Activated CD8-positive, alpha-beta memory T cell treated with anti-CD3 and anti-CD28 coated beads, Interleukin-2, amount 10 ng/mL, durations not matched to agents 7 days and 5 days (primary cell): ENCODE measurements at regions not wholly inside any gene's neighbourhood (a gene's known extent, or its start where the extent isn't known, plus 50 kb on each side); places are given as distances from the start of the nearest gene placed in this dataset.
"Not testable (repeated sequence)": the region's sequence is repeated elsewhere in the genome, so short reads cannot be mapped to it uniquely, and the experiment has no call there.

Experiments used
- ATAC-seq: fragments of 150-1000 bp; cut with Tn5 transposase; one replicate; pipeline ENCODE4 v1.10.0; 2021; ENCODE audit warnings: moderate library complexity
- CTCF ChIA-PET: fragments of 350-600 bp; sonication (Branson Sonifier 250); formaldehyde crosslinking; loops from one replicate; lab custom pipeline; 2021; ENCODE audit warnings: antibody characterized with exemption; lab: Charles Lee
- DNase-seq: peaks from one replicate; pipeline ENCODE4 v3.0.0-alpha.2; 2020
- H3K27ac Mint-ChIP-seq: one replicate; pipeline ENCODE4 v1.8.0; 2021; ENCODE audit warnings: mild to moderate bottlenecking, mixed read lengths
- H3K27me3 Mint-ChIP-seq: one replicate; pipeline ENCODE4 v1.8.0; 2021; ENCODE audit warnings: mixed read lengths
- H3K36me3 Mint-ChIP-seq: one replicate; pipeline ENCODE4 v1.8.0; 2021; ENCODE audit warnings: mild to moderate bottlenecking, mixed read lengths
- H3K4me1 Mint-ChIP-seq: one replicate; pipeline ENCODE4 v1.8.0; 2021; ENCODE audit warnings: mixed read lengths
- H3K4me3 Mint-ChIP-seq: one replicate; pipeline ENCODE4 v1.8.0; 2021; ENCODE audit warnings: mild to moderate bottlenecking, moderate library complexity, mixed read lengths
- H3K9me3 Mint-ChIP-seq: one replicate; pipeline ENCODE4 v1.8.0; 2022; ENCODE audit warnings: low read depth, mixed read lengths

- no peak overlapping the region for H3K27ac Mint-ChIP-seq
- H3K27me3 Mint-ChIP-seq, result no peaks in the 10 kb centered on the region
- ATAC-seq (no peak), DNase-seq (no peak)
- H3K9me3 Mint-ChIP-seq, result no peaks in the 10 kb centered on the region
- no peaks in the 10 kb centered on the region for H3K4me1 Mint-ChIP-seq
- no peaks in the 10 kb centered on the region for H3K36me3 Mint-ChIP-seq
- H3K4me3 Mint-ChIP-seq, result no peak overlapping the region
- CTCF ChIA-PET, result no interaction called here
Observed at GRCh38 chr3:177905173-177906125, 630.8 kb upstream of the KCNMB2 start.

- H3K4me3 Mint-ChIP-seq, result no peak overlapping the region
- no peak overlapping the region for H3K27ac Mint-ChIP-seq
- CTCF ChIA-PET, result no interaction called here
- no peaks in the 10 kb centered on the region for H3K9me3 Mint-ChIP-seq
- ATAC-seq, result no peak
- H3K27me3 Mint-ChIP-seq, result no peaks in the 10 kb centered on the region
- no peaks in the 10 kb centered on the region for H3K36me3 Mint-ChIP-seq
- H3K4me1 Mint-ChIP-seq, result no peaks in the 10 kb centered on the region
- no peak for DNase-seq
Observed at GRCh38 chr3:177906126-177906511, 630.1 kb upstream of the KCNMB2 start.

- CTCF ChIA-PET, result no interaction called here
Observed at GRCh38 chr3:177906578-177907229, 629.5 kb upstream of the KCNMB2 start.

GRCh38 chr3:177909530-177909929, 626.7 kb upstream of the KCNMB2 start:
- H3K9me3 Mint-ChIP-seq, ATAC-seq: not testable (repeated sequence)

More at GRCh38 chr3:177906578-177907229, 629.5 kb upstream of the KCNMB2 start:
- Mint-ChIP-seq H3K27ac (no peak overlapping the region), H3K4me3 (no peak overlapping the region), H3K9me3 (no peaks in the 10 kb centered on the region), H3K27me3 (no peaks in the 10 kb centered on the region), H3K36me3 (no peaks in the 10 kb centered on the region), H3K4me1 (no peaks in the 10 kb centered on the region)
- DNase-seq (no peak), ATAC-seq (no peak)

GRCh38 chr3:177914224-177914623, 622.0 kb upstream of the KCNMB2 start:
- DNase-seq, result no peak
- Mint-ChIP-seq H3K4me3 (no peak overlapping the region), H3K4me1 (no peaks in the 10 kb centered on the region), H3K27ac (no peak overlapping the region), H3K36me3 (no peaks in the 10 kb centered on the region), H3K27me3 (no peaks in the 10 kb centered on the region), H3K9me3 (no peaks in the 10 kb centered on the region)
- CTCF ChIA-PET, result no interaction called here
- ATAC-seq, result no peak

More at GRCh38 chr3:177909530-177909929, 626.7 kb upstream of the KCNMB2 start:
- H3K27me3 Mint-ChIP-seq, H3K4me1 Mint-ChIP-seq, CTCF ChIA-PET, H3K27ac Mint-ChIP-seq, H3K4me3 Mint-ChIP-seq, H3K36me3 Mint-ChIP-seq, DNase-seq: not testable (repeated sequence)

GRCh38 chr3:177916461-177916860, 619.8 kb upstream of the KCNMB2 start:
- ATAC-seq (no peak), DNase-seq (no peak)
- Mint-ChIP-seq H3K36me3 (no peaks in the 10 kb centered on the region), H3K4me3 (no peak overlapping the region), H3K27ac (no peak overlapping the region), H3K4me1 (no peaks in the 10 kb centered on the region), H3K27me3 (no peaks in the 10 kb centered on the region), H3K9me3 (no peaks in the 10 kb centered on the region)
- CTCF ChIA-PET, result no interaction called here

GRCh38 chr3:177917234-177917861, 618.9 kb upstream of the KCNMB2 start:
- Mint-ChIP-seq H3K4me3 (no peak overlapping the region), H3K4me1 (no peaks in the 10 kb centered on the region), H3K9me3 (no peaks in the 10 kb centered on the region), H3K27ac (no peak overlapping the region), H3K36me3 (no peaks in the 10 kb centered on the region), H3K27me3 (no peaks in the 10 kb centered on the region)
- no peak for ATAC-seq
- no peak for DNase-seq
- CTCF ChIA-PET, result no interaction called here

- Mint-ChIP-seq H3K27ac (no peak overlapping the region), H3K27me3 (no peaks in the 10 kb centered on the region), H3K4me3 (no peak overlapping the region), H3K36me3 (no peaks in the 10 kb centered on the region), H3K9me3 (no peaks in the 10 kb centered on the region), H3K4me1 (no peaks in the 10 kb centered on the region)
- ATAC-seq, result no peak
- no peak for DNase-seq
- CTCF ChIA-PET, result no interaction called here
Observed at GRCh38 chr3:177921153-177921552, 615.1 kb upstream of the KCNMB2 start.

GRCh38 chr3:177924261-177924660, 612.0 kb upstream of the KCNMB2 start:
- CTCF ChIA-PET, result no interaction called here
- H3K9me3 Mint-ChIP-seq, result no peaks in the 10 kb centered on the region
- no peak overlapping the region for H3K4me3 Mint-ChIP-seq
- DNase-seq, result no peak
- H3K27me3 Mint-ChIP-seq, result no peaks in the 10 kb centered on the region
- no peaks in the 10 kb centered on the region for H3K36me3 Mint-ChIP-seq
- no peak for ATAC-seq
- peaks cover 7% of the 10 kb centered on the region for H3K4me1 Mint-ChIP-seq
- H3K27ac Mint-ChIP-seq, result no peak overlapping the region

GRCh38 chr3:177928172-177928873, 607.9 kb upstream of the KCNMB2 start:
- H3K27ac Mint-ChIP-seq, result peak overlapping the region; percentile 58
- no peak overlapping the region for H3K4me3 Mint-ChIP-seq
- H3K27me3 Mint-ChIP-seq, result no peaks in the 10 kb centered on the region
- H3K4me1 Mint-ChIP-seq, result peaks cover 7% of the 10 kb centered on the region
- H3K9me3 Mint-ChIP-seq, result no peaks in the 10 kb centered on the region
- DNase-seq (no peak), ATAC-seq (peak; percentile 36)
- no peaks in the 10 kb centered on the region for H3K36me3 Mint-ChIP-seq
- CTCF ChIA-PET, result no interaction called here

- Mint-ChIP-seq H3K27me3 (no peaks in the 10 kb centered on the region), H3K4me1 (peaks cover 7% of the 10 kb centered on the region), H3K27ac (no peak overlapping the region), H3K36me3 (no peaks in the 10 kb centered on the region), H3K9me3 (no peaks in the 10 kb centered on the region), H3K4me3 (no peak overlapping the region)
- no peak for ATAC-seq
- no peak for DNase-seq
- CTCF ChIA-PET, result no interaction called here
Observed at GRCh38 chr3:177929310-177929709, 606.9 kb upstream of the KCNMB2 start.

GRCh38 chr3:177930771-177931170, 605.5 kb upstream of the KCNMB2 start:
- Mint-ChIP-seq H3K36me3 (no peaks in the 10 kb centered on the region), H3K27ac (no peak overlapping the region), H3K4me3 (no peak overlapping the region), H3K9me3 (no peaks in the 10 kb centered on the region), H3K27me3 (no peaks in the 10 kb centered on the region), H3K4me1 (peaks cover 7% of the 10 kb centered on the region)
- ATAC-seq (no peak), DNase-seq (no peak)
- CTCF ChIA-PET, result no interaction called here

- Mint-ChIP-seq H3K9me3 (no peaks in the 10 kb centered on the region), H3K36me3 (no peaks in the 10 kb centered on the region), H3K4me1 (peaks cover 7% of the 10 kb centered on the region), H3K27me3 (no peaks in the 10 kb centered on the region), H3K4me3 (no peak overlapping the region), H3K27ac (no peak overlapping the region)
- no peak for DNase-seq
- CTCF ChIA-PET, result no interaction called here
- no peak for ATAC-seq
Observed at GRCh38 chr3:177931346-177931745, 604.9 kb upstream of the KCNMB2 start.
